ENCODE measurements at regions not wholly inside any gene's neighbourhood (a gene's known extent, or its start where the extent isn't known, plus 50 kb on each side); places are given as distances from the start of the nearest gene placed in this dataset.

GRCh38 chr13:26456650-26457049, 100.8 kb upstream of the WASF3 start:
- peak; percentile 7 for DNase-seq

- DNase-seq, result peak; percentile 40
Measured at GRCh38 chr13:26457212-26457611, 100.3 kb upstream of the WASF3 start.

GRCh38 chr13:26458196-26458749, 99.2 kb upstream of the WASF3 start:
- no peak for DNase-seq

GRCh38 chr13:26459276-26460131, 98.0 kb upstream of the WASF3 start:
- no peak for DNase-seq

GRCh38 chr13:26460648-26461047, 96.8 kb upstream of the WASF3 start:
- DNase-seq, result no peak

GRCh38 chr13:26463296-26463695, 94.2 kb upstream of the WASF3 start:
- DNase-seq, result no peak

GRCh38 chr13:26463848-26464247, 93.6 kb upstream of the WASF3 start:
- DNase-seq, result no peak

- DNase-seq, result no peak
Measured at GRCh38 chr13:26465514-26465913, 92.0 kb upstream of the WASF3 start.

GRCh38 chr13:26465954-26466353, 91.5 kb upstream of the WASF3 start:
- no peak for DNase-seq

- DNase-seq, result no peak
Measured at GRCh38 chr13:26468265-26468801, 89.2 kb upstream of the WASF3 start.

GRCh38 chr13:26469602-26470001, 87.9 kb upstream of the WASF3 start:
- peak; percentile 28 for DNase-seq

- DNase-seq, result no peak
Measured at GRCh38 chr13:26471807-26472206, 85.7 kb upstream of the WASF3 start.

GRCh38 chr13:26473571-26474230, 83.8 kb upstream of the WASF3 start:
- DNase-seq, result no peak

- no peak for DNase-seq
Measured at GRCh38 chr13:26474286-26474685, 83.2 kb upstream of the WASF3 start.

- DNase-seq, result no peak
Measured at GRCh38 chr13:26475176-26476110, 82.0 kb upstream of the WASF3 start.

GRCh38 chr13:26476111-26476781, 81.2 kb upstream of the WASF3 start:
- DNase-seq, result no peak

GRCh38 chr13:26476782-26477142, 80.7 kb upstream of the WASF3 start:
- no peak for DNase-seq

GRCh38 chr13:26477681-26478080, 79.8 kb upstream of the WASF3 start:
- DNase-seq, result no peak

GRCh38 chr13:26480246-26480855, 77.1 kb upstream of the WASF3 start:
- DNase-seq, result no peak

GRCh38 chr13:26482451-26483197, 74.9 kb upstream of the WASF3 start:
- peak; percentile 89 for DNase-seq

GRCh38 chr13:26483546-26483945, 73.9 kb upstream of the WASF3 start:
- no peak for DNase-seq
